Fibroblast of pulmonary artery (primary cell): ENCODE measurements at regions not wholly inside any gene's neighbourhood (a gene's known extent, or its start where the extent isn't known, plus 50 kb on each side); places are given as distances from the start of the nearest gene placed in this dataset.
"Not testable (repeated sequence)": the region's sequence is repeated elsewhere in the genome, so short reads cannot be mapped to it uniquely, and the experiment has no call there.

Experiments
- DNase-seq: peaks from one replicate; pipeline ENCODE4 v3.0.0-alpha.2; 2010; ENCODE audit warnings: low read depth
- H3K4me3 ChIP-seq: replicated peaks from 2 replicates; pipeline ENCODE4 v1.5.1; 2011; ENCODE audit warnings: low read depth, mild to moderate bottlenecking, control low read depth, low read length, moderate library complexity
- CTCF ChIP-seq: IDR thresholded peaks from 2 replicates; pipeline ENCODE4 v1.5.1; 2011; ENCODE audit warnings: mild to moderate bottlenecking, control low read depth, low read length, inconsistent platforms; ENCODE audit errors: missing control alignments

GRCh38 chr14:86066651-86067050, 536.7 kb downstream of the FLRT2 start:
- no peak for DNase-seq
- no peak overlapping the region for H3K4me3 ChIP-seq
- TF ChIP-seq CTCF: no peak

- no peak overlapping the region for H3K4me3 ChIP-seq
These were observed 535.5 kb downstream of the FLRT2 start for GRCh38 chr14:86065407-86065806.

GRCh38 chr14:86064595-86064994, 534.7 kb downstream of the FLRT2 start:
- H3K4me3 ChIP-seq, DNase-seq: not testable (repeated sequence)

More at GRCh38 chr14:86065407-86065806, 535.5 kb downstream of the FLRT2 start:
- no peak for DNase-seq
- no peak for TF ChIP-seq CTCF

GRCh38 chr14:86057018-86057667, 527.2 kb downstream of the FLRT2 start:
- TF ChIP-seq CTCF: peak; percentile 81
- peak; percentile 45 for DNase-seq
- H3K4me3 ChIP-seq: no peak overlapping the region

GRCh38 chr14:86055512-86056075, 525.6 kb downstream of the FLRT2 start:
- DNase-seq: peak; percentile 6
- H3K4me3 ChIP-seq: no peak overlapping the region
- no peak for TF ChIP-seq CTCF

GRCh38 chr14:86052868-86053267, 522.9 kb downstream of the FLRT2 start:
- H3K4me3 ChIP-seq: no peak overlapping the region
- DNase-seq: no peak
- no peak for TF ChIP-seq CTCF

GRCh38 chr14:86050757-86051156, 520.8 kb downstream of the FLRT2 start:
- no peak overlapping the region for H3K4me3 ChIP-seq
- TF ChIP-seq CTCF: no peak
- DNase-seq: no peak
